ENCODE measurements at regions not wholly inside any gene's neighbourhood (a gene's known extent, or its start where the extent isn't known, plus 50 kb on each side); places are given as distances from the start of the nearest gene placed in this dataset.

GRCh38 chr15:75136758-75137157, 64.9 kb upstream of the C15orf39 start:
- Histone ChIP-seq H3K36me3 (ENCODE audit: control insufficient read depth, insufficient read depth, low read length) (no peaks in the 10 kb centered on the region), H3K27me3 (ENCODE audit: control insufficient read depth, insufficient read depth, low read length) (no peaks in the 10 kb centered on the region), H3K9ac (ENCODE audit: low read depth, low read length) (no peak overlapping the region), H3K4me3 (ENCODE audit: low read depth, low read length) (no peak overlapping the region), H3K9me3 (ENCODE audit: control insufficient read depth, insufficient read depth, low read length) (no peaks in the 10 kb centered on the region), H3K4me1 (ENCODE audit: control insufficient read depth, insufficient read depth, low read length) (no peaks in the 10 kb centered on the region)

DNA sequence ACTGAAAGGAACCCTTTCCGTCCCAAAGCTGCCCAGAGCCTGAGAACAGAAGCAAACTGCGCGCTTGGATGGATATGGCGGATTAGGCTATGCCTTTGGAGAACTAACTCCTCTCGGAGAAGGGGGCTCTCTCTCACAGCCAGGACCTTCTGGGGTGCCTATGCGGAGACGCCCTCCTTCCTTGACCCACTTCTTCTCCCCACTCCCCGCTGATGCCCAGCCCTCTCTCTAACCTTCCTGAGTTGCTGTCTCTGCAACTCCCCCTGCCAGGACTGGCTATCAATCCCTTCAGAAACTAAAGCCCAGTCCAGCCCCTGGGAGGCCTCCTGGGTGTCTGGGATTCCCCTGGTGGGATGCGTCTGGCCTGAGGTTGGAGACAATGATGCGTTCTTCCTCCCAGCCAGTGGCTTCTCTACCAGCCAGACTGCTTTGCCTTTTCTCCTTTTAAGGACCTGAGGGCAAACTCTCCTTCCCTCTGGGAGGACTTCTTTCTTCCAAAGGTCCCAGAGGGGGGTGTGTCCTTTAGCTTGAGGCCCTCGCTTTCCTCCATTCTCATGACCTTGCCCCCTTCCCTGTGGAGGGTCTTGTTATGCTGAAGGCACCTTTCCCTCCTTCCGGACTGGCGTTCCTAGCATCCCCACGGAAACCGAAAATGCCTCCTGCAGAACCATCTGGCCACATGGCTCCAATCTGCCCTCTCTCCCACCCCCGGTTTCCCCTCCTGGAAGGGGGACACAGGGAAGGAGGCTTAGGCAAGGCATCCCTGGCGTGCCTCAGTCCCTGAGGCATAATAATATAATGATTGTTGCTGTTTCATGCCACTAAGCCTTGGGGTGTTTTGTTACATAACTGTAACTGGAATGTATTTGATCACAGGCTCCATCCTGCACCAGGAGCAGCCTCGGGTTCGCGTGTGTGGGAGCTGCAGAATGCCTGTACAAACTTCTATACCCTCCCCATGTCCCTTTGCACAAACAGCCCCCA, 63.4 kb upstream of the C15orf39 start:
- H3K4me3 ChIP-seq (ENCODE audit: low read depth, low read length), result no peak overlapping the region
- H3K36me3 ChIP-seq (ENCODE audit: control insufficient read depth, insufficient read depth, low read length), result no peaks in the 10 kb centered on the region
- no peaks in the 10 kb centered on the region for H3K4me1 ChIP-seq (ENCODE audit: control insufficient read depth, insufficient read depth, low read length)

GRCh38 chr15:75140080-75140879, 61.4 kb upstream of the C15orf39 start:
- H3K9me3 ChIP-seq (ENCODE audit: control insufficient read depth, insufficient read depth, low read length), result peaks cover 17% of the 10 kb centered on the region
- no peaks in the 10 kb centered on the region for H3K27me3 ChIP-seq (ENCODE audit: control insufficient read depth, insufficient read depth, low read length)
- no peak overlapping the region for H3K9ac ChIP-seq (ENCODE audit: low read depth, low read length)
- no peaks in the 10 kb centered on the region for H3K4me1 ChIP-seq (ENCODE audit: control insufficient read depth, insufficient read depth, low read length)
- no peak overlapping the region for H3K4me3 ChIP-seq (ENCODE audit: low read depth, low read length)
- H3K36me3 ChIP-seq (ENCODE audit: control insufficient read depth, insufficient read depth, low read length), result no peaks in the 10 kb centered on the region

More for the DNA sequence above, 63.4 kb upstream of the C15orf39 start:
- no peaks in the 10 kb centered on the region for H3K27me3 ChIP-seq (ENCODE audit: control insufficient read depth, insufficient read depth, low read length)
- no peak overlapping the region for H3K9ac ChIP-seq (ENCODE audit: low read depth, low read length)
- H3K9me3 ChIP-seq (ENCODE audit: control insufficient read depth, insufficient read depth, low read length), result peaks cover 12% of the 10 kb centered on the region

DNA sequence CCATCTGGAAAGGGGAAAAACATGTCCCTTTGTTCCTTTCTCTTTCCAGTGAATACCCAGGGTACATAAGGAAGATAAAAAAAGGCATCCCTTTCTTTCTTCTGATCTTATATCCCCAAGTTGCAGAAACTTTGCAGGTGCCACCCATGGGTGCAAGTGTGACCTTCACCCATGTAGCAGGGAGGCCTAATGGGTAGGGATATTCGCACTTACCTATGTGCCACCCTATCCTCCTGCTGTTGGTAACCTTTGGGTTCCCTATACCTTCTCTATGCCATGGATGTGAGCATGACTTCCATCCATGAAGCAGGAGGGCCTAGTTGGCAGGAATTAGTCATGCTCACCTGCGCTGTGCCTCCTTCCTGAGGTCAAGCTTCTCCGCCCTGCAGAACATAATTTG, 59.2 kb upstream of the C15orf39 start:
- no peak overlapping the region for H3K9ac ChIP-seq (ENCODE audit: low read depth, low read length)
- H3K9me3 ChIP-seq (ENCODE audit: control insufficient read depth, insufficient read depth, low read length), result peaks cover 17% of the 10 kb centered on the region
- no peaks in the 10 kb centered on the region for H3K36me3 ChIP-seq (ENCODE audit: control insufficient read depth, insufficient read depth, low read length)
- H3K4me1 ChIP-seq (ENCODE audit: control insufficient read depth, insufficient read depth, low read length), result no peaks in the 10 kb centered on the region
- no peaks in the 10 kb centered on the region for H3K27me3 ChIP-seq (ENCODE audit: control insufficient read depth, insufficient read depth, low read length)
- H3K4me3 ChIP-seq (ENCODE audit: low read depth, low read length), result peak overlapping the region; percentile 3

- Histone ChIP-seq H3K27me3 (ENCODE audit: control insufficient read depth, insufficient read depth, low read length) (no peaks in the 10 kb centered on the region), H3K4me3 (ENCODE audit: low read depth, low read length) (no peak overlapping the region), H3K36me3 (ENCODE audit: control insufficient read depth, insufficient read depth, low read length) (no peaks in the 10 kb centered on the region), H3K9me3 (ENCODE audit: control insufficient read depth, insufficient read depth, low read length) (peaks cover 17% of the 10 kb centered on the region), H3K4me1 (ENCODE audit: control insufficient read depth, insufficient read depth, low read length) (no peaks in the 10 kb centered on the region), H3K9ac (ENCODE audit: low read depth, low read length) (no peak overlapping the region)
Measured at GRCh38 chr15:75143738-75144334, 57.8 kb upstream of the C15orf39 start.

GRCh38 chr15:75145027-75145841, 56.4 kb upstream of the C15orf39 start:
- Histone ChIP-seq H3K4me3 (ENCODE audit: low read depth, low read length) (no peak overlapping the region), H3K9me3 (ENCODE audit: control insufficient read depth, insufficient read depth, low read length) (peaks cover 17% of the 10 kb centered on the region), H3K9ac (ENCODE audit: low read depth, low read length) (no peak overlapping the region), H3K27me3 (ENCODE audit: control insufficient read depth, insufficient read depth, low read length) (no peaks in the 10 kb centered on the region), H3K4me1 (ENCODE audit: control insufficient read depth, insufficient read depth, low read length) (no peaks in the 10 kb centered on the region), H3K36me3 (ENCODE audit: control insufficient read depth, insufficient read depth, low read length) (no peaks in the 10 kb centered on the region)

DNA sequence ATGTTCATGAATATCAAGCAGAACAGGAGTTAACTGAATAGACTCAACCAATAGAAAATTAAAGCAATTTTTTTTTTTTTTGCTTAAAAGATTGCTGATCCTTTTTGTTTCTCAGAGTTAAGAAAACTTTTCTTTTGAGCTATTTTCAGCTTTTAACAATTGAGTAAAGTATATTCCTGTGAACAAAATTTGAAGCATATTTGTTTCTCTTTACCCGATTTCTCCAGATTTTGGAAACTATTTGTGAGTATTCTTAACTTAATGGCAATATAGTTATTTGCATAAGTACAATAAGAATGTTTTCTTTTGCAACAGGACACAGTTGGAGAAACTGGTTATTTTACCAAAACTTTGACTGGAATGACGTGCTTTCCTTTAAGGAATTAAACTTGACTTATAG, 53.4 kb upstream of the C15orf39 start:
- Histone ChIP-seq H3K4me3 (ENCODE audit: low read depth, low read length) (no peak overlapping the region), H3K36me3 (ENCODE audit: control insufficient read depth, insufficient read depth, low read length) (no peaks in the 10 kb centered on the region), H3K9me3 (ENCODE audit: control insufficient read depth, insufficient read depth, low read length) (peaks cover 5% of the 10 kb centered on the region), H3K27me3 (ENCODE audit: control insufficient read depth, insufficient read depth, low read length) (no peaks in the 10 kb centered on the region), H3K4me1 (ENCODE audit: control insufficient read depth, insufficient read depth, low read length) (no peaks in the 10 kb centered on the region), H3K9ac (ENCODE audit: low read depth, low read length) (no peak overlapping the region)

DNA sequence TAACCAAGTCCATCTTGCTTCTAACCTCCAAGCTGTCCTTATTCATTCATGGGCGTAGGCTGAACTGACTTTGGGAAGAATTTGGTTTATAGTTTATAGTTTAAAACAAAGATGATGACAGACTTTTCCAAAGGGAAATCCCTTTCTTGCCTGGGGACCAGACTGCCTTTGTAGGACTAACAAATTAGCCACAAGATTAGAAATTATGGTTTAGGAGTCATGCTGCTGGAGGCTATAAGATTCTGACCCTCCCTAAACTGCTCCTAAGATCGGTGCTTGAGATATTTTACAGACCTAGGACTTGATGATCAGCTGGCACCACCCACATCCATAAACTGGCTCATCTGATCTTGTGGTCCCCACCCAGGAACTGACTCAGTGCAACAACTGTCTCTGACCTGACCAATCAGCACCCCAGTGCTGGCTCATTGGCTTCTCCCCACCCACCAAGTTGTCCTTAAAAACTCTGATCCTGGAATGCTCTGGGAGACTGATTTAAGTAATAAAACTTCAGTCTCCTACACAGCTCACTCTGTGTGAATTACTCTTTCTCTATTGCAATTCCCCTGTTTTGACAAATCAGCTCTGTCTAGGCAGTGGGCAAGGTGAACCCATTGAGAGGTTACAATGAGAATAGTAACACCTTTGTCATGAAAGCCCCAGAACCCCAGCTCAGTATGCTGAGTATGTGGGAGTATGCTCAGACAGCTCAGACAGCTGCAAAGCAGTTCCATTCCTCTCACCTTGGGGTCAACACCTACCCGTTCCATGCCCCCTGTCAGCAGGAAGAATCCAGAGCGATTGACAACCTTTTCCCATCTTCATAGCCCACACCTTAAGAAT, 51.6 kb upstream of the C15orf39 start:
- H3K27me3 ChIP-seq (ENCODE audit: control insufficient read depth, insufficient read depth, low read length), result no peaks in the 10 kb centered on the region
- H3K9ac ChIP-seq (ENCODE audit: low read depth, low read length), result no peak overlapping the region
- no peaks in the 10 kb centered on the region for H3K9me3 ChIP-seq (ENCODE audit: control insufficient read depth, insufficient read depth, low read length)
- no peak overlapping the region for H3K4me3 ChIP-seq (ENCODE audit: low read depth, low read length)
- H3K36me3 ChIP-seq (ENCODE audit: control insufficient read depth, insufficient read depth, low read length), result no peaks in the 10 kb centered on the region
- no peaks in the 10 kb centered on the region for H3K4me1 ChIP-seq (ENCODE audit: control insufficient read depth, insufficient read depth, low read length)

- Histone ChIP-seq H3K36me3 (ENCODE audit: control insufficient read depth, insufficient read depth, low read length) (no peaks in the 10 kb centered on the region), H3K4me3 (ENCODE audit: low read depth, low read length) (no peak overlapping the region), H3K9me3 (ENCODE audit: control insufficient read depth, insufficient read depth, low read length) (no peaks in the 10 kb centered on the region), H3K9ac (ENCODE audit: low read depth, low read length) (no peak overlapping the region), H3K27me3 (ENCODE audit: control insufficient read depth, insufficient read depth, low read length) (no peaks in the 10 kb centered on the region), H3K4me1 (ENCODE audit: control insufficient read depth, insufficient read depth, low read length) (no peaks in the 10 kb centered on the region)
Measured at GRCh38 chr15:75151214-75152128, 50.2 kb upstream of the C15orf39 start.
